Neural crest cell (in vitro differentiated cells): ENCODE measurements at regions not wholly inside any gene's neighbourhood (a gene's known extent, or its start where the extent isn't known, plus 50 kb on each side); places are given as distances from the start of the nearest gene placed in this dataset.

Experiments
- DNase-seq: peaks from one replicate; pipeline ENCODE4 v3.0.0; 2021; ENCODE audit warnings: low read depth, mixed read lengths, low spot score
- H3K27ac Mint-ChIP-seq: one replicate; pipeline ENCODE4 v1.8.0; 2021; ENCODE audit warnings: mild to moderate bottlenecking, mixed read lengths; ENCODE audit not compliant: unreplicated experiment
- H3K27me3 Mint-ChIP-seq: 2 replicates; pipeline ENCODE4 v1.8.0; 2021; ENCODE audit warnings: low read depth, mild to moderate bottlenecking, mixed read lengths
- H3K36me3 Mint-ChIP-seq: 2 replicates; pipeline ENCODE4 v1.8.0; 2021; ENCODE audit warnings: low read depth, mild to moderate bottlenecking, mixed read lengths
- H3K4me1 Mint-ChIP-seq: 2 replicates; pipeline ENCODE4 v1.8.0; 2021; ENCODE audit warnings: mixed read lengths
- H3K4me3 Mint-ChIP-seq: one replicate; pipeline ENCODE4 v1.8.0; 2021; ENCODE audit warnings: mild to moderate bottlenecking, mixed read lengths
- H3K9me3 Mint-ChIP-seq: 2 replicates; pipeline ENCODE4 v1.8.0; 2021; ENCODE audit warnings: mixed read lengths
- CTCF ChIP-seq: fragments of 200-600 bp; sonication (generic); conservative IDR thresholded peaks from 2 replicates; pipeline ENCODE4 v1.5.0; 2021; ENCODE audit warnings: antibody characterized with exemption, mild to moderate bottlenecking

DNA sequence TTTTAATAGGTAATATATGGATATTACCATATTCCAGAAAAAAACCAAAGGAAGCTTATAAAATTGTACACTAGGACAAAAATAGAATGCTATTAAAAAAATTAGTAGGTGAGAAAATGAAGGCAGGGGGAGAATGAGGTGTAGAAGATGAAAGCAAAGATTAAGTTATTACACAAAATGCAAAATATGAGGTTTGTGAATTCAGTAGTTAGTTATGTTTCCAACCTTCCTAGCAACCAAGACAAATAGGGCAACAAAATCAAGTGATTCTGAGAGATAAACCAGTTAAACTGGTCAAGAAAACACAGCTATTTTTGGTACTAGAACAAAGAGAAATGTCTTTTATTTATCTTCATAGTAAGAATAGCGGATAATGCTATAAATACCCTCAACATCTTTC, 300.0 kb upstream of the RASGEF1B start:
- no peak for TF ChIP-seq CTCF
- Mint-ChIP-seq H3K4me1 (no peaks in the 10 kb centered on the region), H3K9me3 (peaks cover 2% of the 10 kb centered on the region), H3K27ac (no peak overlapping the region), H3K36me3 (no peaks in the 10 kb centered on the region), H3K4me3 (no peak overlapping the region), H3K27me3 (no peaks in the 10 kb centered on the region)
- DNase-seq, result no peak

DNA sequence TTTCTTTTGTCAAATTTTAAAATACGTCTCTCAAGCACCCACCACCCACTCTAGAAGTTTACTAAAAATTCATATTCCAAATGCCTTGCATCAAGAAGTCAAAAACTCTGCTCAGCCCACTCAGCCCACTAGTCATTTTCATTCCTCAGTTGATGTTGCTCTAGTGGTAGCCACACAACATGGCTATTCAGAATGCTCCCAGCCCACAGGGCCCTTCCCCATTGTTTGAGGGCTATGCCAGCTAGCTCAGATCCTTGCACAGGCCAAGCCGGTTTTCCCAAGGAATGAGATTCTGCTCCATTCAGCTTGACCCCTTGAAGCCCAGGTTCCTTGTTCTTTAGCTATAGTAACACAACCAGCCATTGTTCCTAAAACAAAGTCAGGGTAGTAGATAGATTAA, 297.5 kb upstream of the RASGEF1B start:
- H3K27ac Mint-ChIP-seq, result no peak overlapping the region
- no peak for DNase-seq
- no peak overlapping the region for H3K4me3 Mint-ChIP-seq
- H3K36me3 Mint-ChIP-seq, result no peaks in the 10 kb centered on the region
- no peaks in the 10 kb centered on the region for H3K4me1 Mint-ChIP-seq
- H3K27me3 Mint-ChIP-seq, result no peaks in the 10 kb centered on the region
- no peak for TF ChIP-seq CTCF
- H3K9me3 Mint-ChIP-seq, result peaks cover 2% of the 10 kb centered on the region

DNA sequence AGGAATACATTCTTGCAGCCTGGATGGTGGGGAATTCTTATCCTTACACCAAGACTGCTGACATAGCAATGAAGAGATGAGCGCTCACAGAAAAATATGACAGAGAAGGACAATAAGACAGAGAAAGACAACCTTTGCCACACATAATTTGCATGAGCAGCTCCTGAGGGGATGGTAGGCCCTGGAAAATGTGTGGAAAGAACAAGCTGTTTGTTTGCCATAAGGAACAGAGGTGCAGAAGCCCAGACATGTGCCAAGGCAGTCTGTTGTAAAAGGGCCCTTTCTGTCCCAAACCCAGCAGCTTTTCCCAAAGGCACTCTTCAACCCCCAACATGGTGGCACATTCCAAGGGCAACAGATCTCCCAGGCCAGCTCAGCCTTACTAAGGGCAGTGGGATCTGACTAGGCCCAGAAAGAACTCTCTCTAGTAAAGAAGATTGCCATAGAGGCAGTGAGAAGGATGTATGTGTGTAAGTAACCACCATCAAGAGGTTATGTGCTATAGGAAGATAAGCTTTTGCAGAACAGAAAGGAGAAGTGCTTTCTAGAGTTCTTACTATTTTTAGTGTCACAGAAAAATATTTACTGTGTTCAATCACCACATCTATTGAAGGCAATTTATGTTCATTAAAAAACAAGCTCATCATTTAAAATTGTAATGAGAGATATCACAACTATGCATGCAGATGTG, 287.0 kb upstream of the RASGEF1B start:
- no peak for TF ChIP-seq CTCF
- H3K27me3 Mint-ChIP-seq, result no peaks in the 10 kb centered on the region
- DNase-seq, result no peak
- H3K36me3 Mint-ChIP-seq, result no peaks in the 10 kb centered on the region
- H3K4me3 Mint-ChIP-seq, result no peak overlapping the region
- H3K4me1 Mint-ChIP-seq, result no peaks in the 10 kb centered on the region
- no peaks in the 10 kb centered on the region for H3K9me3 Mint-ChIP-seq
- no peak overlapping the region for H3K27ac Mint-ChIP-seq

DNA sequence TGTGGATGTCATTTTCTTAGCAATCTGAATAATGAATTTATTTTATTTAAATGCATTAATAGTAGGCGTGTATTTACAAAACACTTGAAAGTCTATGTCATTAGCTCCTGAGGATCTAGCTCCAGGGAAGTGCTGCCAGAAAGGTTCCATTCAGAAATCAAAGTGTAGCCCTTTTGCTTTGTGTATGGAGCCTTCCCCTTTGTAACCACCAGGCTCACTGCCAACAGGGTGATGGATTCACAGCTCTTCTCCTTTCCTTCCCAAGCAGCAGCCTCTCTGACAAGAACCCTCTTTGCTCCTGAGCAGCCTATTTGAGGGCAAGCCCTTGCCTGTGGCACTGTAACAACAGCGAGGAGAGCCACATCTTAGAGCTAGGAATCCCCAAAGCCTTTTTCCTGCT, 286.0 kb upstream of the RASGEF1B start:
- no peaks in the 10 kb centered on the region for H3K36me3 Mint-ChIP-seq
- no peak overlapping the region for H3K4me3 Mint-ChIP-seq
- no peak for TF ChIP-seq CTCF
- no peaks in the 10 kb centered on the region for H3K27me3 Mint-ChIP-seq
- no peak for DNase-seq
- H3K27ac Mint-ChIP-seq, result no peak overlapping the region
- no peaks in the 10 kb centered on the region for H3K4me1 Mint-ChIP-seq
- H3K9me3 Mint-ChIP-seq, result no peaks in the 10 kb centered on the region

DNA sequence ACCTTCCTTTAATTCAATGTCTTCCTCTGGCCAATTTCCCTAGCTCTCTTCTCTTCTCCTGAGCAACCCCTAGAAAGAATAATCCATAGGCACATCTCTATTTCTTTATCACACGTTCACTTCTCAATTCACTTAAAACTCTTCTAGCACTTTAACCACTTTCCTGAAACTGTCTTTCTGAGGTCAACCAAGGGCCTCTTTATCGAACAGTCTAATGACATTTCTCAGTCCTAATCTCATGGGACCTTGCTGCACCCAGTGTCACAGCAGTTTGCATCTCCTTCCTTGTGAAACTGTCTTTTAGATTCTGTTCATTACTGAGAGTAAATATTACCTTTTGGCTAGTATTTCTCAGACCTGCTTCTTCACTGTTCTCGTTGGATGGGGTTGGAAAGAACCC, 285.3 kb upstream of the RASGEF1B start:
- TF ChIP-seq CTCF, result no peak
- Mint-ChIP-seq H3K36me3 (no peaks in the 10 kb centered on the region), H3K9me3 (no peaks in the 10 kb centered on the region), H3K27me3 (no peaks in the 10 kb centered on the region), H3K4me3 (no peak overlapping the region), H3K27ac (no peak overlapping the region), H3K4me1 (no peaks in the 10 kb centered on the region)
- DNase-seq, result no peak
